ENCODE measurements at regions not wholly inside any gene's neighbourhood (a gene's known extent, or its start where the extent isn't known, plus 50 kb on each side); places are given as distances from the start of the nearest gene placed in this dataset.

DNA sequence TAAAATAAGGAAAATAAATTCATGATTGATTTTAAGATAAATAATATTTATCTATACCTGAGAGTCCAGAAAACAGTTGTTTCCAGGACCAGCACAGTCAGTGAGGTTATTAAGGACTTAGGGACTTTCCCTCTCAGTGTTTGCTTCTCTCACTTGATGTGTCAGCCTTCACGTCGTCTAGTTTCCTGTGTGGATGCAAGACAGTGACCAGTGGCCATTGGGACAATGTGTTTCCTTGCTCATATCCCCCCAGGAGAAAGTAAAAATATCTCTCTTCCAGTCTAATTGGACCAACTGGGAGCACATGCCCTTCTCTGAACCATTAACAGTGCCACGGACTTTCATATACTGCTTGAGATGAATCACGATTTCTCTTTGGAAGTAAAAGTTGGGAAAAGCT, 157.8 kb upstream of the CTNNB1 start:
- TF ChIP-seq, protein P1, sequence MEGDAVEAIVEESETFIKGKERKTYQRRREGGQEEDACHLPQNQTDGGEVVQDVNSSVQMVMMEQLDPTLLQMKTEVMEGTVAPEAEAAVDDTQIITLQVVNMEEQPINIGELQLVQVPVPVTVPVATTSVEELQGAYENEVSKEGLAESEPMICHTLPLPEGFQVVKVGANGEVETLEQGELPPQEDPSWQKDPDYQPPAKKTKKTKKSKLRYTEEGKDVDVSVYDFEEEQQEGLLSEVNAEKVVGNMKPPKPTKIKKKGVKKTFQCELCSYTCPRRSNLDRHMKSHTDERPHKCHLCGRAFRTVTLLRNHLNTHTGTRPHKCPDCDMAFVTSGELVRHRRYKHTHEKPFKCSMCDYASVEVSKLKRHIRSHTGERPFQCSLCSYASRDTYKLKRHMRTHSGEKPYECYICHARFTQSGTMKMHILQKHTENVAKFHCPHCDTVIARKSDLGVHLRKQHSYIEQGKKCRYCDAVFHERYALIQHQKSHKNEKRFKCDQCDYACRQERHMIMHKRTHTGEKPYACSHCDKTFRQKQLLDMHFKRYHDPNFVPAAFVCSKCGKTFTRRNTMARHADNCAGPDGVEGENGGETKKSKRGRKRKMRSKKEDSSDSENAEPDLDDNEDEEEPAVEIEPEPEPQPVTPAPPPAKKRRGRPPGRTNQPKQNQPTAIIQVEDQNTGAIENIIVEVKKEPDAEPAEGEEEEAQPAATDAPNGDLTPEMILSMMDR (IDR thresholded peaks at IDR 0.05) = no peak
- TF ChIP-seq POLR2AphosphoS5 (IDR thresholded peaks at IDR 0.05; ENCODE audit: low read depth, low read length) (no peak), SIN3A (IDR thresholded peaks at IDR 0.05; ENCODE audit: borderline replicate concordance, insufficient read depth, low read depth, low read length) (no peak)
- TF ChIP-seq, protein P2, sequence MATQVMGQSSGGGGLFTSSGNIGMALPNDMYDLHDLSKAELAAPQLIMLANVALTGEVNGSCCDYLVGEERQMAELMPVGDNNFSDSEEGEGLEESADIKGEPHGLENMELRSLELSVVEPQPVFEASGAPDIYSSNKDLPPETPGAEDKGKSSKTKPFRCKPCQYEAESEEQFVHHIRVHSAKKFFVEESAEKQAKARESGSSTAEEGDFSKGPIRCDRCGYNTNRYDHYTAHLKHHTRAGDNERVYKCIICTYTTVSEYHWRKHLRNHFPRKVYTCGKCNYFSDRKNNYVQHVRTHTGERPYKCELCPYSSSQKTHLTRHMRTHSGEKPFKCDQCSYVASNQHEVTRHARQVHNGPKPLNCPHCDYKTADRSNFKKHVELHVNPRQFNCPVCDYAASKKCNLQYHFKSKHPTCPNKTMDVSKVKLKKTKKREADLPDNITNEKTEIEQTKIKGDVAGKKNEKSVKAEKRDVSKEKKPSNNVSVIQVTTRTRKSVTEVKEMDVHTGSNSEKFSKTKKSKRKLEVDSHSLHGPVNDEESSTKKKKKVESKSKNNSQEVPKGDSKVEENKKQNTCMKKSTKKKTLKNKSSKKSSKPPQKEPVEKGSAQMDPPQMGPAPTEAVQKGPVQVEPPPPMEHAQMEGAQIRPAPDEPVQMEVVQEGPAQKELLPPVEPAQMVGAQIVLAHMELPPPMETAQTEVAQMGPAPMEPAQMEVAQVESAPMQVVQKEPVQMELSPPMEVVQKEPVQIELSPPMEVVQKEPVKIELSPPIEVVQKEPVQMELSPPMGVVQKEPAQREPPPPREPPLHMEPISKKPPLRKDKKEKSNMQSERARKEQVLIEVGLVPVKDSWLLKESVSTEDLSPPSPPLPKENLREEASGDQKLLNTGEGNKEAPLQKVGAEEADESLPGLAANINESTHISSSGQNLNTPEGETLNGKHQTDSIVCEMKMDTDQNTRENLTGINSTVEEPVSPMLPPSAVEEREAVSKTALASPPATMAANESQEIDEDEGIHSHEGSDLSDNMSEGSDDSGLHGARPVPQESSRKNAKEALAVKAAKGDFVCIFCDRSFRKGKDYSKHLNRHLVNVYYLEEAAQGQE (IDR thresholded peaks at IDR 0.05; ENCODE audit: insufficient read depth in 1 of 2, low read depth in 2 of 2, low read length in 1 of 2) = no peak
